Urothelium cell line (cell line): ENCODE measurements at regions not wholly inside any gene's neighbourhood (a gene's known extent, or its start where the extent isn't known, plus 50 kb on each side); places are given as distances from the start of the nearest gene placed in this dataset.

Source experiments
- DNase-seq: peaks from one replicate; pipeline ENCODE4 v3.0.0; 2011; ENCODE audit warnings: low spot score, mixed read lengths
- FAIRE-seq: peaks from 2 replicates; lab custom pipeline; 2011; peaks lifted over from hg19 to GRCh38; lab: Jason Lieb, UNC

GRCh38 chr14:82412545-82412944 is 878.9 kb upstream of the SEL1L start:
- DNase-seq, result no peak
- no peak for FAIRE-seq

DNA sequence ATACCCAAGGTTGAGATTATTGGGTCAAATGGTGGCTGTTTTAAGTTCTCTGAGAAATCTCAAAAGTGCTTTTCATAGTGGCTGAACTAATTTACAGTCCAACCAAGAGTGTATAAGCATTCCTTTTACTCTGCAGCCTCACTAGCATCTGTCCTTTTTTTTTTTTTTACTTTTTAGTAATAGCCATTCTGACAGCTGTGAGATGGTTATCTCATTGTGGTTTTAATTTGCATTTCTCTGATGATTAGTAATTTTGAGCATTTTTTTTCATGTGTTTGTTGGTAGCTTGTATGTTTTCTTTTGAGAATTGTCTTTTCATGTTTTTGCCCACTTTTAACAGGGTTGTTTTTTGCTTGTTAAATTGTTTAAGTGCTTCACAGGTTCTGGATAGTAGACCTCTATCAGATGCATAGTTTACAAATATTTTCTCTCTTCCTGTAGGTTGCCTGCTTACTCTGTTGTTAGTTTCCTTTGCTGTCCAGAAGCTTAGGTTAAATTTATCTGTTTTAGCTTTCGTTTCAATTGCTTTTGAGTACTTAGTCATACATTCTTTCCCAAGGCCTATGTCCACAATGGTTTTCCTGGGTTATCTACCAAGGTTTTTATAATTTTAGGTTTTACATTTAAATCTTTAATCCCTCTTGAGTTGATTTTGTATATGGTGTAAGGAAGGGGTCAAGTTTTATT is 881.3 kb upstream of the SEL1L start:
- FAIRE-seq, result no peak
- no peak for DNase-seq

DNA sequence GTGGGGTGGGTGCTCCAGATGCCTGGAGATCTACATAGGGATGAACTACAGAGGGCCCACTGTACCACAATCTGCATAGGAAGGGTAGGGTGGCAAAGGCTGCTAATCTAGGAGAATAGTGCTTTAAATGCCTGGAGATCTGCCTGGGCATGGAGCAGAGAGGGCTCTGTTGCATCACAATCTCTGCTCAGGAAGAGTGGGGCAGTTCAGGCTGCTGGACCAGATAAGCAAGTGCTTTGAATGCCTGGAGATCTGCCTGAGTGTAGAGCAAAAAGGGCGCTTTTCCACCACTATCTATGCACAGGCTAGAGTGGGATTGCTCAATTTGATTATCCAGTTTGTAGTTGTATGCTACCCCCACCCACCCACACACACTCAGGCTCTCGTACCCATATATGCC is 886.3 kb upstream of the SEL1L start:
- FAIRE-seq, result no peak
- DNase-seq, result no peak

DNA sequence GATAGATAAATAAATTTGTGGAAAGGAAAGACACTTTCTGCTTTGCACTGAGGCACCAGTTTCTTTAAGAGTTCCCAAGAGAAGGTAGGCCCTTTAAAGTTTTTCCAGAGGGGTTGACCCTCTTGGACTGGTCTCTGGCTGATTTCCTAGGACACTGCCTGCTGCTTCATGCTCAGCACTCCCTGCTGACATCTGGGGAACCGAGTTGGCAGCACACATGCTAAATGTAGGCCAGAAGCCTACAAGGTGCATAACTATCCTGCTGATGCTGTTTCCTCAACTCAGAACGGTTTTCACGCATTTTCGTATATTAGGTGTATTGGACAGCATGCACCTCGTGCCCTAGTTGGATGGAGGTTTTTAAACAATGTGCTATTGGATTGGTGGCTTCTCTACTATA is 887.2 kb upstream of the SEL1L start:
- FAIRE-seq, result no peak
- no peak for DNase-seq

GRCh38 chr14:82421286-82421685 is 887.6 kb upstream of the SEL1L start:
- DNase-seq, result no peak

GRCh38 chr14:82422230-82422629 is 888.6 kb upstream of the SEL1L start:
- FAIRE-seq (no peak), DNase-seq (no peak)

More at GRCh38 chr14:82421286-82421685, 887.6 kb upstream of the SEL1L start:
- no peak for FAIRE-seq

- no peak for FAIRE-seq
Observed at GRCh38 chr14:82425261-82425660, 891.6 kb upstream of the SEL1L start.

GRCh38 chr14:82431031-82431430 is 897.4 kb upstream of the SEL1L start:
- no peak for FAIRE-seq
- DNase-seq, result no peak

More at GRCh38 chr14:82425261-82425660, 891.6 kb upstream of the SEL1L start:
- DNase-seq, result no peak

DNA sequence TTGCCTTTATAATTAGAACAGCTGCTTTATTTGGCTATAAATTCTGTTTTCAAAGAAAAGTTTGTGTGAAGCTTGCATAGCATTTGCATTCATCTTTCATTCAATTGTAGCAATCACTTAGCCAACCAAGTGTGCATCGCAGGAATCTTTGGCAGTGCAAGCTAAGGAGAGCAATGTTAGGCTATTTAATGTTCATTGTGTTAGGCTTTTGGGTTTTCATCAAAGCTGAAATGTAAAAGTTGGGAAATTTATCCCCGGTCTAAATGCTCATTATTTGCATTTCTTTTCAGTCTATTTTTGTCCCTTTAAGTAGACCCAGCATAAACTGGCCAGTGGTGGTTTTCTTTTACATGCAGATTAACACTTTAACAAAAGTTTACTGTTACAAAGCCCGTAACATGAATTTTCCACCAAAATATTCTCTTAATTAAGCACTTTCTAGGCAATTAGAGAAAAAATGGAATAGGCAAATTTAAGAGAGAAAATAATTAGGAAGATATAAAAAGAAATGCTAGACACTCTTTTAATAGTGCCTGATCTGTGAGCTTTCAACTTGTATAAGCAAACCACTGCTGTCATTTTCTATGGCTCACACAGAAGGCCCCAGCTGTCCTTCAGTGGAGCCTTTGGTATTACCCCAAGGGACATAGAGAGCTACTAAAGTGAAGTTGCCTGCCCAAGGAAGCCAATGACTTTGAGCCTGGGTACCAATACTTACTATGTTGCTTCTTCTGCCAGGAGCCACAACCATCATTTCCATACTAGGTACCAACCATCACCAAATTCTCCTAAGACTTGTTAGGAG is 898.9 kb upstream of the SEL1L start:
- FAIRE-seq, result no peak
- DNase-seq, result no peak

- DNase-seq (no peak), FAIRE-seq (no peak)
Observed at GRCh38 chr14:82438436-82438835, 904.8 kb upstream of the SEL1L start.

DNA sequence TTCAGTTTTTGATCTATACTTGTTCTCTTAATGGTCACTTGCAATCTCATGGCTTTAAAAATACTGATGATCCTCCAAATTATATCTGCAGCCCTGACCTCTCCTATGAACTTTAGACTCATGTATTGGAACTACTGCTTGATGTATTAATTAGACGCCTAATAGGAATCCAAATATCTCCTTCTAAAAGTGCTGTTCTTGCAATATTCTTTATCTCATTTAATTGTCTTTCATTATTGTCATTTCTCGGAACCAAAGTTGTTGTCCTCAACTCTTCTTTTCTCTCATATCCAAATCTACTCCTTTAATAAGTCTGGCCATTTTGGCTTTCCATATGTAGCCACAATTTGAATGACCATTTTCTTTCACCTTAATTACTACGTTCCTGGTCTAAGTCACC is 907.6 kb upstream of the SEL1L start:
- DNase-seq (no peak), FAIRE-seq (no peak)

DNA sequence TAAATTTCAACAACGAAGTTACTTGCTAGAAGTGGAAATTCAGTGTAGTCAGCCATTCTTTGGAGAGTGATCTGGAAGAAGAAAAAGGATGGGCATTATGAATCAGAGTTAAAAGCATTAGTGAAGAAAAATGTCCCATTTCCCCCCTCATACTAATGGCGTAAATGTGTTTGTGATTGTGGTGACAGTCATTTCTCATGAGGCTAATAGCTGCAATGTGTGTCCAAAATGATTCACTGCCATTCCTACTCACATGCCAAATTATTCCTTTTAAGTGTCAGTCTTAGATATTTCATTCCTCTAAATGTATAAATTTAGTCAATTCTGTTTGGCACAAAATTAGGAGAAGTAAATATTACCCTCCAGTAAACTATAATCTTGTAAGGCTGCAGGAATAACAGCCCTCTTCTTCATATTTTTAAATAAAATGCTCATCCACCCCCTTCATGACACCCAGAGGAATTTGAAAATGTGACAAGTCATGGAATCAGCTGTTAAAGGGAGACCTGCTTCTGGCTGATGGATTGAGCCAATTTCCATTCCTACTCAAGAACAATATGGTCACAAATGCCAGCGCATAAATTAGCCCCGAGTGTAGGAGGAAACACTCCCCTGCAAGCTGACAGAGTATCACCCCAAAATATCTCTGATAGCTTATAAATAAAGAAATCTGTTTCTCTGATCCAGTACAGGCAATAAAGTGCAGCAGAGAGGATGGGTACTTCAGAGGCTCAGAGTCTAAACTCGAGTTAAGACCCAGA is 912.3 kb upstream of the SEL1L start:
- FAIRE-seq (no peak), DNase-seq (no peak)

GRCh38 chr14:82447586-82447985 is 913.9 kb upstream of the SEL1L start:
- no peak for DNase-seq

GRCh38 chr14:82449926-82450468 is 916.3 kb upstream of the SEL1L start:
- FAIRE-seq (no peak), DNase-seq (no peak)

More at GRCh38 chr14:82447586-82447985, 913.9 kb upstream of the SEL1L start:
- no peak for FAIRE-seq

GRCh38 chr14:82451675-82452074 is 918.0 kb upstream of the SEL1L start:
- no peak for DNase-seq
- no peak for FAIRE-seq

DNA sequence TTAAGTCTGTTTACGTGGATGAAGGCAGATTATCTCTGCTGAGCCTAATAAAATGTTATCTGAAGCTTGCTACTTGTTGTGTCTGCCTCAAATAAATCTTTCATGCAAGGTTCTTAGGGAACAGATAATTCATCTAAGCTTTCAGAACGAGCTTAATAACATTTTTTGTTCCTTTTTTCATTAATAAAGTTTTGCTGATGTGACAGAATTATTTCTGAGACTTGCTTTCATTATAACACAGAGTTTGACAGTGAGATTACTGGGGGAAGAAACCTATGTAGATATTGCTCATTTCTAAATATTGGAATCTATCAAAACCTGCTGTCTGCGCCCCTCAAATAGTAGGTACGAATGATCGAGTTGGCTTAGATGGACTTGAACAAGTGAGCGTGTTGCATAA is 948.7 kb upstream of the SEL1L start:
- FAIRE-seq, result no peak
- no peak for DNase-seq

DNA sequence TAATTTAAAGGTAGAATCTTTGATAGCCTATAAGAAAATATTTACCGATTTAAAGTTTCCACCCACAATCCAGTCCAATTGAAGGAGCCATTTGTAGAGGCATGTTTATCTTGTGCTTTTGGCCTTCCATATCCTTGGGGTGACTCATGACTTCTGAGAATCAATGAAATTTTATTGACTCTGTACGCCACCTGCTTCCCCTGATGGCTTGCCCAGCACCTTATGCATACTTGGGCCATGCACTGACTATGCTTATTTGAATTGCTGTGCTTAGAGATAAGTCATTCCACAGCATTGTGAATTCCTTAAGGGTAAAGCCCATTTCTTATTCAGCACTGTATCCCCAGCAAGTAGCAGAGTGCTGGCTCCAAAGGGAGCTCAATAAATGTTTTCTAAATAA is 954.8 kb upstream of the SEL1L start:
- DNase-seq, result no peak
- no peak for FAIRE-seq

DNA sequence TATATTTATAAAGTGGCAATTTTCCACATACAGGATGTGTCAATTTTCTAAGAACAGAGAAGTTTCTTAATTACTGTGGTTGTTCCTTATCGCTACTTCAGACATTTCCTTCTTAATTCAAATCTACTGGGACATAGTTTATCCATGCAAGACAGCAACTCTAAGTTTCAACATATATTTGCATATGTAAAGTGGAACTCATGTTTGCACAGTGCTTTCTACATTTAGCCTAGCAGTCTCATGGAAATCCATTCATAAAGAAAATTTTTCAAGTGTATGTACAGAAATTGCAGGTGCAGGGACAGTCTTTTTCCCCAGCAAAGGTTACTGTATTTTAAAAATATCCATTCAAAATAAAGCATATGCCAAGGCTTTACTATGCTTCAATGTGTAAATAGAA is 956.7 kb upstream of the SEL1L start:
- no peak for FAIRE-seq
- no peak for DNase-seq

GRCh38 chr14:82492157-82492556 is 958.5 kb upstream of the SEL1L start:
- DNase-seq (no peak), FAIRE-seq (no peak)

DNA sequence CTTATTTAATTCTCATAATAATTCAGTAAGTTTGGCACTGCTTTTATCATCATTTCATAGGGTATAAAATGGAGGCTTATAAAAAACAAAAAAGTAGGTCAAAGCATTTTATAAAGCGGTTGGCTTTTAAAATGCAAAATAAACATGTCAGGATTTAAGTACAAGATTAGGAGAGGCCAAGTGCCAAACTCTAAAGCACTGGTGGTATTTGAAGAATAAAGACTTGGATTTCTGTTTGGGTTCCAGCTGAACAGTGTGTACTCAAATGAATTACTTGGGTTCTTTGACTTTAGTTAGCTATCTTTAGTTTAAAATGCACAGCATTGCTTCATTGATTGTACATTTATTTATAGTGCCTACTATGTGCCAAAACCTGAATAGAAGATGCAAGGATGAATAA is 966.6 kb upstream of the SEL1L start:
- DNase-seq (no peak), FAIRE-seq (no peak)

GRCh38 chr14:82501554-82501953 is 967.9 kb upstream of the SEL1L start:
- DNase-seq (no peak), FAIRE-seq (no peak)
